Right lung (tissue), 2 donors: ENCODE measurements at regions not wholly inside any gene's neighbourhood (a gene's known extent, or its start where the extent isn't known, plus 50 kb on each side); places are given as distances from the start of the nearest gene placed in this dataset.
"Not testable (repeated sequence)": the region's sequence is repeated elsewhere in the genome, so short reads cannot be mapped to it uniquely, and the experiment has no call there.

Experiments used
- DNase-seq, 2 donors: peaks; one replicate each; pipeline ENCODE4 v3.0.0-alpha.2; 2013

GRCh38 chr2:76697439-76697838 lies 824.7 kb downstream of the LRRTM4 start:
- DNase-seq: not testable (repeated sequence)

- no peak for DNase-seq
Measured at GRCh38 chr2:76692908-76693307, 829.3 kb downstream of the LRRTM4 start.

GRCh38 chr2:76688732-76689131 lies 833.4 kb downstream of the LRRTM4 start:
- no peak for DNase-seq

- no peak for DNase-seq
Measured at GRCh38 chr2:76687923-76688322, 834.3 kb downstream of the LRRTM4 start.

- DNase-seq: no peak
Measured at GRCh38 chr2:76684756-76685155, 837.4 kb downstream of the LRRTM4 start.

- no peak for DNase-seq
Measured at GRCh38 chr2:76679025-76679396, 843.2 kb downstream of the LRRTM4 start.

- DNase-seq: no peak
Measured at GRCh38 chr2:76678383-76679024, 843.7 kb downstream of the LRRTM4 start.

- DNase-seq: no peak
Measured at GRCh38 chr2:76675212-76675611, 847.0 kb downstream of the LRRTM4 start.

- DNase-seq: no peak
Measured at GRCh38 chr2:76672798-76673197, 849.4 kb downstream of the LRRTM4 start.

- DNase-seq: peak in 1 of 2 donors; percentile 25
Measured at GRCh38 chr2:76669966-76670465, 852.2 kb downstream of the LRRTM4 start.

GRCh38 chr2:76668279-76668678 lies 853.9 kb downstream of the LRRTM4 start:
- DNase-seq: peak in 1 of 2 donors; percentile 55

GRCh38 chr2:76667821-76668271 lies 854.3 kb downstream of the LRRTM4 start:
- peak; percentile 56 to 59 for DNase-seq

GRCh38 chr2:76642129-76642528 lies 880.0 kb downstream of the LRRTM4 start:
- DNase-seq: no peak

- DNase-seq: no peak
Measured at GRCh38 chr2:76641506-76641905, 880.7 kb downstream of the LRRTM4 start.

- no peak for DNase-seq
Measured at GRCh38 chr2:76640905-76641304, 881.3 kb downstream of the LRRTM4 start.

GRCh38 chr2:76639171-76639680 lies 883.0 kb downstream of the LRRTM4 start:
- no peak for DNase-seq

GRCh38 chr2:76633276-76633921 lies 888.8 kb downstream of the LRRTM4 start:
- DNase-seq: no peak

GRCh38 chr2:76625101-76625500 lies 897.1 kb downstream of the LRRTM4 start:
- no peak for DNase-seq

GRCh38 chr2:76613330-76613729 lies 902.6 kb upstream of the GCFC2 start:
- no peak for DNase-seq

GRCh38 chr2:76612764-76613163 lies 902.0 kb upstream of the GCFC2 start:
- DNase-seq: no peak

GRCh38 chr2:76610451-76610850 lies 899.7 kb upstream of the GCFC2 start:
- DNase-seq: no peak

- DNase-seq: peak; percentile 59 to 66
Measured at GRCh38 chr2:76599732-76600368, 889.1 kb upstream of the GCFC2 start.

- DNase-seq: no peak
Measured at GRCh38 chr2:76584474-76584873, 873.8 kb upstream of the GCFC2 start.
